ENCODE measurements at regions not wholly inside any gene's neighbourhood (a gene's known extent, or its start where the extent isn't known, plus 50 kb on each side); places are given as distances from the start of the nearest gene placed in this dataset.

DNA sequence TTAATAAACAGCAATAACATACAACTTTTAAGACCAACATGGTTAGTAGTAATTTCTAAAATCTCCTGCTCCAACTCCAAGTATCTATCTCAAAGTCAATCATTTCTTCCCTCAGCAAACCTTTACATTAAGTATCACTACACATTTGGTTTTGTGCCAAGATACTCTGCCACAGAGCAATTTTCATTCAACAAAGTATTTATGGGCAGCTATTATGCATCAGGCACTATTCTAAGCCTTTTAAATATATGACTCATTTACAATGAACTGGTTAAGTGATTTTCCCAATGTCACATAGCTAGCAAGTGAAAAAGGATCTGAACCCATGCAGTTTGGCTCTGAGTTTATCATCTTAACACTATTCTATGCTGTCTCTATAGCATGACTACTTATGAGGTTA lies 264.3 kb downstream of the NOL4 start:
- no peak for TF ChIP-seq POLR2A (IDR thresholded peaks at IDR 0.05)
- TF ChIP-seq, protein P1, sequence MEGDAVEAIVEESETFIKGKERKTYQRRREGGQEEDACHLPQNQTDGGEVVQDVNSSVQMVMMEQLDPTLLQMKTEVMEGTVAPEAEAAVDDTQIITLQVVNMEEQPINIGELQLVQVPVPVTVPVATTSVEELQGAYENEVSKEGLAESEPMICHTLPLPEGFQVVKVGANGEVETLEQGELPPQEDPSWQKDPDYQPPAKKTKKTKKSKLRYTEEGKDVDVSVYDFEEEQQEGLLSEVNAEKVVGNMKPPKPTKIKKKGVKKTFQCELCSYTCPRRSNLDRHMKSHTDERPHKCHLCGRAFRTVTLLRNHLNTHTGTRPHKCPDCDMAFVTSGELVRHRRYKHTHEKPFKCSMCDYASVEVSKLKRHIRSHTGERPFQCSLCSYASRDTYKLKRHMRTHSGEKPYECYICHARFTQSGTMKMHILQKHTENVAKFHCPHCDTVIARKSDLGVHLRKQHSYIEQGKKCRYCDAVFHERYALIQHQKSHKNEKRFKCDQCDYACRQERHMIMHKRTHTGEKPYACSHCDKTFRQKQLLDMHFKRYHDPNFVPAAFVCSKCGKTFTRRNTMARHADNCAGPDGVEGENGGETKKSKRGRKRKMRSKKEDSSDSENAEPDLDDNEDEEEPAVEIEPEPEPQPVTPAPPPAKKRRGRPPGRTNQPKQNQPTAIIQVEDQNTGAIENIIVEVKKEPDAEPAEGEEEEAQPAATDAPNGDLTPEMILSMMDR (IDR thresholded peaks at IDR 0.05), result no peak
